H7 (cell line): ENCODE measurements at regions not wholly inside any gene's neighbourhood (a gene's known extent, or its start where the extent isn't known, plus 50 kb on each side); places are given as distances from the start of the nearest gene placed in this dataset.

ENCODE experiments used
- DNase-seq: peaks from one replicate; pipeline ENCODE4 v3.0.0; 2012
- H3K27me3 ChIP-seq: 2 replicates; pipeline ENCODE4 v1.6.0; 2011; ENCODE audit warnings: mild to moderate bottlenecking, low read length; ENCODE audit not compliant: control insufficient read depth, insufficient read depth
- H3K36me3 ChIP-seq: replicated peaks from 2 replicates; pipeline ENCODE4 v1.5.1; 2011; ENCODE audit warnings: low read length; ENCODE audit not compliant: control insufficient read depth, insufficient read depth
- H3K4me3 ChIP-seq: 2 replicates; pipeline ENCODE4 v1.5.1; 2011; ENCODE audit warnings: low read depth, mild to moderate bottlenecking, control low read depth, low read length, moderate library complexity; ENCODE audit not compliant: insufficient read depth

DNA sequence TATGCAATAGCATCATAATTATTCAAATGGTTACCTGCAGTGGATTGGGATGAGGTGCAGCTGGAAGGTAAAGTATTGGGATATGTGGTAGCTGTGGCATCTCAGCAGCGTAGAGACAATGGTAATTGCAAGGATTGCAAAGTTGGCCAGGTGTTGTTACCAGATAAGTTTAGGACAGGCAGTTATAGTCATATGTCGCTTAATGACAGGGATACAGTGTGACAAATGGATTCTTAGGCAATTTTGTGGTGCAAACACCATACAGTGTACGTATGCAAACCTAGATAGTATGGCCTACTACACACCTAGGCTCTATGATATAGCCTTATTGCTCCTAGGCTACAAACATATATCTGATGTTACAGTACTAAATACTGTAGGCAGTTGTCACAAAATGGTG lies 163.5 kb upstream of the LYZL2 start:
- no peak for DNase-seq

DNA sequence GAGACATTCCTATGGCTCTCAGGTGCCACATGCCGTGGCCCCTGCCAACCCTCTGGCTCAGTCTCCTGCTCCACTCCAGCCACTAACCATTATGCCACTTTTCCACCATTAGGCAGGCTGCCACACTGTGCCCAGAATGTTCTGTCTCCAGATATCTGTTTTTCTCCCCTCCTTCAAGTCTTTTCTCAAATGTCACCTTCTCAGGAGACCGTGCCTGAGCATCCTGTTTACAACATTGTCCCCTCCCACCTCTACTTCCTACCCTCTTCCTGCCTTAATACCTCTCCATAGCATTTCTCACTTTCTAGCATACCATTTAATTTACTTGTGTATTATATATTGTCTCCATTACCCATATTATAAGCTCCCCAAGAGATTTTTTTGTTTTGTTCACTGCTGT lies 162.5 kb upstream of the LYZL2 start:
- Histone ChIP-seq H3K27me3 (no peaks in the 10 kb centered on the region; the same call in 1 of the 2 replicates), H3K4me3 (no peak overlapping the region), H3K36me3 (no peaks in the 10 kb centered on the region)
- no peak for DNase-seq

More for the DNA sequence above, 163.5 kb upstream of the LYZL2 start:
- H3K36me3 ChIP-seq = no peaks in the 10 kb centered on the region
- H3K4me3 ChIP-seq = no peak overlapping the region
- no peaks in the 10 kb centered on the region; the same call in 1 of the 2 replicates for H3K27me3 ChIP-seq

DNA sequence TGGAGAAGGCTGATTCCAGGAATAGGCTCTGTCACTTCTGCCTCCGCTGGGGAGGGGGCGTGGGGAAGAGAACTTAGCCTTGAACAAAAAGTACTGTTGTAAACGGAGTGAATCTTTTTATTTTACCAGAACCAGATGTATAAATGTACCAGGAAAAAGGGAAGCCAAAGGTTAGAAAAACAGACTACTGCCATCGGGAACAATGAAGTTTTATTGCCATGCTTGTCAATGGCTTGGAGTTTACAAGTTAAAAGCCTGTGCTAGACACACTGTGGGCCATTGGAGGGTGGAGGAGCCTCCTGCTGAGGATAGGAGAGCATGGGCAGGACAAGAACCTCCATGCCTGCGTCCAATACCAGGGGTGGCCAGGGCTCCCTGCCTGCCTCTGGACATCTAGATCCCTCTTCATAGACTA lies 161.7 kb upstream of the LYZL2 start:
- Histone ChIP-seq H3K36me3 (no peaks in the 10 kb centered on the region), H3K27me3 (peaks cover 7% of the 10 kb centered on the region)
- DNase-seq = no peak

DNA sequence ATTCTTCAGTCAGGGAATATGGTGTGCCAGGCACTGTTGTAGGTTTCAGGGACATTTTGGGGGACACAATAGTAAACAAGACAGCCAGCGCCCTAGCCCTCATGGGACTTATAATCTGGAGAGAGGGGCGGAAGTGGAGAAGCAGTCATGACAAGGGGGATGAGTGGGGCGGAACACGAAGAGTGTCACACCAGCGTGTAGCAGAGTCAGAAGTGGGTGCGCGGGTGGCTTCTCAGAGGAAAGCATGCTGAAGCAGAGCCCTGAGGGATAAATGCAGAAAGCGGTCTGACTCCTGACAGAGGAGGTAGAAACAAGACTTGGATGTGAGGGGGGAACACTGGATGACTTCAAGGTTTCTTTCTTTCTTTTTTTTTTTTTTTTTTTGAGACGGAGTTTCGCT lies 160.3 kb upstream of the LYZL2 start:
- no peaks in the 10 kb centered on the region for H3K36me3 ChIP-seq
- no peak overlapping the region for H3K4me3 ChIP-seq
- no peak for DNase-seq
- peaks cover 8% of the 10 kb centered on the region for H3K27me3 ChIP-seq

More for the DNA sequence above, 161.7 kb upstream of the LYZL2 start:
- H3K4me3 ChIP-seq = no peak overlapping the region

DNA sequence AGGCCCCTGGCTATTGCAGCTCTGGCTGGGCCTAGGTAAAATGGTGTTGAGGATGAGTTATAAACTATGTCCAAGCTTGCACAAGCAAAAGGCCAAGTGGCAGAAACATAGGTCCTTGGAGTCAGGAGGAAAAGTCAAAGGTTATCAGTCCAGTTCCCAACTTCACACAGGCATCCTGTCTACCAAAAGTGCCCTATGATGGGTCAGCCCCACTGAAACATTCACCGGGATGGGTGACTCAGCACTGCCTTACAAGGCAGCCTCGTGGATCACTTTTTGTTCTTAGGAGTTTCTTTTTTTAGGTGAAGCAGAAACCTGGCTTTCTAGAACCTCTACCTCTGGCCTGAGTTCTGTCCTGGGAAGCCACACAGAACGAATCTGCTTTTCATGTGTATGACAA lies 158.8 kb upstream of the LYZL2 start:
- H3K36me3 ChIP-seq = no peaks in the 10 kb centered on the region
- DNase-seq = no peak
- no peak overlapping the region for H3K4me3 ChIP-seq
- peaks cover 8% of the 10 kb centered on the region for H3K27me3 ChIP-seq

DNA sequence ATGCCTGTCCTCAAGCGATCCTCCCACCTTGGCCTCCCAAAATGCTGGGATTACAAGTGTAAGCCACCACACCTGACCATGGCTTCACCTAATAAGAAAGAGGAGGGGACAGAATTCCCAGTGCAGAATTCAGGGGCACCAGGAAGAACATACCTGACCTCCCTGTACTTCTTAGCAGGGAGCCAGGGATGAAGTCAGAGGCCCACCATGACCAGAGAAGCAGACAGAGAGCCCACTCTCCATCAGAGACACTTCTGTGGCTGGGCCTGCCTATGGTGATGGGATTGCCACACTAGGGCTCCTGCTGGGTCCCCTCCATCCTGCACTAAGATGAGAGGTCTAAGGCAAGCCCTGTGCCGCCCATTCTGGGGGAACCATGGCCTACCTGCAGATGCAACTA lies 157.4 kb upstream of the LYZL2 start:
- Histone ChIP-seq H3K27me3 (peaks cover 10% of the 10 kb centered on the region), H3K4me3 (no peak overlapping the region), H3K36me3 (no peaks in the 10 kb centered on the region)
- no peak for DNase-seq

DNA sequence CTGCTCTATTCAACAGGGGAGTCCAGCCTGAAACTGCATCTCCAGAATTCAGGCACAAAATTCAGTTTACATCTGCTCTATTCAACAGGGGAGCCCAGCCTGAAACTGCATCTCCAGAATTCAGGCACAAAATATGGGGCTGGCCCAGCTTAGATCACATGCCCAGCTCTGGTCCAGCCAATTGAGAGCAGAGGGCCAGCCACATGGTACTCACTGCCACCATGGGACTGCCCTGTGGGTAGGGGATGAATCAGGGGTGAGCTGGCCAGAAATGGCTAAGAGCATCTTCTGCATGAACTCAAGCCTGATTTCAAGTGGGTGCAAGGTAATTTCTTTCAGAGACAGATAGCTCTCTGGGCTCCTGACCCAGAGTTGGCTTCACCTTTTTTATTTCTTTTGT lies 156.6 kb upstream of the LYZL2 start:
- no peak overlapping the region for H3K4me3 ChIP-seq
- H3K27me3 ChIP-seq = peaks cover 10% of the 10 kb centered on the region
- no peaks in the 10 kb centered on the region for H3K36me3 ChIP-seq
- DNase-seq = no peak

DNA sequence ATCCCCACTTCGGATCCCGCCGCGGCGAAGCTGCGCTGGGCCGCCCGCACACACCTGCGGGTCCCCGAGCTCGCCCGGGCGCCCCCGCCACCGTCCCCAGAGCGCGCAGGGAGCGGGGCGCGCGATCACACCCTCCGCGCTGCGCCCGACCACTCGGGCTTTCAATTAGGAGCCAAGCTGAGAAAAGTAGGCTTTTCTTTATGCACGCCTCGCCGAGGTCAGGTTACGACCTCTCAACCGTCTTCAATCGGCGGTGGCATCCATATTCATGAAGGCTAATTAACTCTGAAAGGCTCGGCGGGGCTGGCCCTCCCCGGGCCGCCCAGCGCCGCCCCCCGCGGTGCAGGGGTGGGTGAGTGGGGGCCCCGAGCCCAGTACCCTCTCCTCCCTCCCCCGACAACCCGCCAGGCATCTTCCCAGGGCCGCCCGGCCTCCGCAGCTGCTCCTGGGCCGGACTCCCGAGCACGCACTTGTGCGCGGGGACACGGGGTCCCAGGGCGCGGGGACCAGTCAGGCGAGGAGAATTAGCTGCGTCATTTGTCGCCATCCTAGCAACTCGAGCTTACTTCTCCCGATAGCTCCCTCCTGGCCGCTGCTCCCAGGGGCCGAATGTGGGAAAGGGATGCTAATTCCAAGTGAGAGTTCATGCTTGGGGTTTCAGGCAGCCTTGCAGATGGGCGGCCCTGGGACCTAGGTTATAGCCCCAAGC lies 155.5 kb upstream of the LYZL2 start:
- H3K36me3 ChIP-seq = no peaks in the 10 kb centered on the region
- peak overlapping the region; percentile 32 for H3K4me3 ChIP-seq
- H3K27me3 ChIP-seq = peaks cover 10% of the 10 kb centered on the region
- peak; percentile 96 for DNase-seq

DNA sequence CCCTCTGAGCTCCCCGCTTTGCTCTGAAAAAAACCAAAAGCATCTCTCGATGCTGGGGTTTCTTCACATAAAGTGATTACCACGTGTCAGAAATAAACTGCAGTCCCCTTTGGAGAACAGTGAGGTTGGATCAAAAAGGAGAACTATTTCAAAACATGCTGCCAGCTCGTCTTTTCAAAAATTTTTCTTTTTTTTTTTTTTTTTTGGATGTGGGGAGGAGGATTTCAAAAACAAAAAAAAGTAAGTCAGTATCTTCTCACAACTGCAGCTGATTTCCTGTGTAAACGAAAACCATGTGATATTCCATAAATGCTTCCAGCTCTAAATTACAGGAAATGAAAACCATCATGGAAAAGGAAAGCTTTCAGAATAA lies 155.0 kb upstream of the LYZL2 start:
- no peak for DNase-seq
- Histone ChIP-seq H3K36me3 (no peaks in the 10 kb centered on the region), H3K27me3 (peaks cover 10% of the 10 kb centered on the region), H3K4me3 (peak overlapping the region; percentile 32)

DNA sequence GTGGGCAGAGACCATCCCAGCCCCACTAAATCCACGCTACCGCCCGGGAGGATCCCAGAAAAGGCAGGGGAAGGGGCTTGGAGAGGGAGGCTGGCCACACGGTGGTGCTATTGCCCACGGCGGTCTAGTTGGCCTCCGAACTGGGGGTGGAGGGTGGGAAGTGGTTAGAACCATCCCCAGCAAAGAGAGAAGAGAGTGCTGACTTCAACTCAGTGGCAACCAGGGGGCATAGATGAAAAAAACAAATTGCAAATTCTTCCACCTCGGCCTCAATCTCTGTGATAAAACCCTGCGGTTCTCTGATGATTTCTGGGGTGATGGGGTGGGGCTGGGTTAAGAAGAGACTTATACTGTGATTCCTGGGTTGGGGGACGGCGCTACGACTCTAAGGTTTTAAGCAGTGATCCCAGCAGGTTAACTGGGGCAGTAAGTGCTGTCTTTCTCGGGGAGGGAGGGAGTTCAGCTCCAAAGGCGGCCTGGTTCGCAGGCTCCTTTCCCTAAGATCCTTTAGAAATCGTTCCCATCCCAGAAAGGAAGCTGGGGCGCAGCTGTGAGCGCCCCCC lies 154.5 kb upstream of the LYZL2 start:
- H3K27me3 ChIP-seq = peaks cover 10% of the 10 kb centered on the region
- no peaks in the 10 kb centered on the region for H3K36me3 ChIP-seq
- peak overlapping the region; percentile 32 for H3K4me3 ChIP-seq
- peak; percentile 95 for DNase-seq

DNA sequence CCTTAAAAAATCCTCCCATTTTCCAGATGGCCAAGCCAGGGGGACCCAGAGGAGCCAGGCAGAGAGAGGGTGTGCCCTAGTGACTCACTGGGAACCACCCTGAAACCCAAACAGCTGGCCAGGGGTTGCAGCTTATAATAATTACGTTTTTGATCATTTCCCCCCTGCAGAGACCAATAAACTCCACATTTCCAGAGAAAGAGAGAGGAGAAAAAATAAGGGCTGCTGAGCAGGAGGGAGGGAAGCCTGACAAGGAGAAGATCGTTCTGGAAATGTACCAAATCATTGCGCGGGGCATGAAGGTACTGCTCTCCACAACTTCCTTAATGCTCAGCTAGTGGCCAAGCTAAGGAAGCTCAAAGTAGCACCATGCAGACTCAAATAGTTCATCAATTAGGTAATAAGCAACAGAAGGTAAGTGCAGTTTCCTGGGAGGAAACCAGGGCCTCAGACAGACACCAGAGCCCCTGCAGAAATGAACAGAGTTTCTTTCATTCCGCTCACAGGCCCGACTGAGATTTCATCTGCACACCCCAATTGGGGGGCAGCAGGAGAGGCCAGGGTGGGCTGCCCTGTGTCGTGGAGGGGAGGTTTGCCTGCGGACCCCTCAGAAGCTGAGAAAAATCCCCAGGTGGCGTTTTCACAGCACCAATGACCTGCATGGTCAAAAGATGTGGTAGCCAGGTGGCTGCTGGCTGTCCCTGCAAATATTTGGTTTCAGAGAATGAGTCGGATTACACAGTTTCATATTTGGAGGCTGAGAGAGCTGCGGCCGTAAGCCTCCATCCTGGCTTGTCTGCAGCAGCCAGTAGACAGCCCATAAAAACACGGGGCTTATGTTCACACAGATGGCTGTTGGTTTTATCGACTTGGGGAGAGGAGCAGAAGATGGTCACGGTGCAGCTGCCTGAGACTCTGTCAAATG lies 153.2 kb upstream of the LYZL2 start:
- Histone ChIP-seq H3K4me3 (no peak overlapping the region), H3K36me3 (no peaks in the 10 kb centered on the region), H3K27me3 (peaks cover 10% of the 10 kb centered on the region)
- DNase-seq = no peak

DNA sequence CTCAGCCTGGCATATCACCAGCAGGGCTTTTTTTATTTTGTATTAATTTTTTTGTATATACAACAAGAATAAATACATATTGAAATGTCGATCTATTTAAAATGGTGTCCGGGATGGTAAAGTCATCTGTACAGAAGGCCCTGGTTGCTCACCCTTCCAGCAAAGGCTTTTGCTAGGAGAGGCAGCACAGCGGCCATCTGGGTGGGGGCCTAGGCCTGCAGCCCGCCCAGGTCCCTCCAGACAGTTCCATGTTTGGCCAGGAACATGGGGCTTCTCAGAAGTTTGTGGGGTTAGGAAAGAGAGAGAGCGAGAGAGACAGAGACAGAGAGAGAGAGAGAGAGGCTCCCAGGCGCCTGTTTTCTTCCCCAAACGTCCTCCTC lies 152.6 kb upstream of the LYZL2 start:
- DNase-seq = no peak
- Histone ChIP-seq H3K27me3 (peaks cover 10% of the 10 kb centered on the region), H3K4me3 (no peak overlapping the region), H3K36me3 (no peaks in the 10 kb centered on the region)

DNA sequence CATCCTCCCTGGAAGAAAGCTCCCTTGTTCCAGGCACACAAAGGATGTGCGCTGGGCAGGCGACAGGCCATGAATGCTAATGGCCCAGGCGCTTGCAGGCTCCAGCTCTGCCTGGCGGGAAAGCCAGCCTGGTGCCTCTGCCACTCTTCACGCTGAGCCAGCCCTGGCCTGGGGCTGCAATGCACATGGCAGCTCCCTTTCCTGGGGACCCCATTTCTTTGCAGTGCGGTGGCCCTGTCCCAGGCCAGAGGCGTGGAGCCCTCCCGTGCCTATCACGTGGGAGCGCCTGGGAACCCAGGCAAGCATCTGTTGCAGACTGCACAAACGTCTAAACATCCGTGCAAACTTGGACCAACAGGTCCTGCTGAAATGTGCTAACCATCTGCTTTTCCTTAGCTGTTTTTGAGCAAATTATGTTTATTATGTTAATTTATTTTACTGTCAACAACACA lies 152.1 kb upstream of the LYZL2 start:
- DNase-seq = peak; percentile 47
- H3K36me3 ChIP-seq = no peaks in the 10 kb centered on the region
- no peak overlapping the region for H3K4me3 ChIP-seq
- H3K27me3 ChIP-seq = peaks cover 8% of the 10 kb centered on the region; the same call in 1 of the 2 replicates

DNA sequence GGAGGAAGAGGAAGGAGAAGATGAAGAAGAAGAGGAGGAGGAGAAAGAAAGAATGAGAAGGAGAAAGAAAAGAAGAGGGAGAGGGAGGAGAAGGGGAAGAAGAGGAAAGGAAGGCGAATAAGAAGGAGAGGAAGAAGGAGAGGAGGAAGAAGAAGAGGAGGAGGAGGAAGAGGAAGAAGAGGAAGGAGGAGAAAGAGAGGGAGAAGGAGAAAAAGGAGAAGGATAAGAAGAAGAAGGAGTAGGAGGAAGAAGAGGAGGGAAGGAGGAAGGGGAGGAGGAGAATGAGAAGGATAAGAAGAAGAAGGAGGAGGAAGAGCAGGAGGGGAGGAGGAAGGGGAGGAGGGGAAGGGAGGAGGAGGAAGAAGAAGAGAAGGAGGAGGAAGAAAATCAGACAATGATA lies 149.2 kb upstream of the LYZL2 start:
- peaks cover 3% of the 10 kb centered on the region; the same call in 1 of the 2 replicates for H3K27me3 ChIP-seq
- H3K36me3 ChIP-seq = no peaks in the 10 kb centered on the region
- no peak for DNase-seq
- H3K4me3 ChIP-seq = no peak overlapping the region
